GM10266 (cell line): ENCODE measurements at regions not wholly inside any gene's neighbourhood (a gene's known extent, or its start where the extent isn't known, plus 50 kb on each side); places are given as distances from the start of the nearest gene placed in this dataset.

Experiments
- DNase-seq: peaks from one replicate; pipeline ENCODE4 v3.0.0; 2012; ENCODE audit errors: extremely low spot score
- TF ChIP-seq, protein P1 (sequence below): IDR thresholded peaks from 2 replicates; pipeline ENCODE4 v1.5.1; 2012; ENCODE audit warnings: mild to moderate bottlenecking, low read depth; ENCODE audit not compliant: control insufficient read depth, insufficient read depth; ENCODE audit errors: missing control alignments

DNA sequence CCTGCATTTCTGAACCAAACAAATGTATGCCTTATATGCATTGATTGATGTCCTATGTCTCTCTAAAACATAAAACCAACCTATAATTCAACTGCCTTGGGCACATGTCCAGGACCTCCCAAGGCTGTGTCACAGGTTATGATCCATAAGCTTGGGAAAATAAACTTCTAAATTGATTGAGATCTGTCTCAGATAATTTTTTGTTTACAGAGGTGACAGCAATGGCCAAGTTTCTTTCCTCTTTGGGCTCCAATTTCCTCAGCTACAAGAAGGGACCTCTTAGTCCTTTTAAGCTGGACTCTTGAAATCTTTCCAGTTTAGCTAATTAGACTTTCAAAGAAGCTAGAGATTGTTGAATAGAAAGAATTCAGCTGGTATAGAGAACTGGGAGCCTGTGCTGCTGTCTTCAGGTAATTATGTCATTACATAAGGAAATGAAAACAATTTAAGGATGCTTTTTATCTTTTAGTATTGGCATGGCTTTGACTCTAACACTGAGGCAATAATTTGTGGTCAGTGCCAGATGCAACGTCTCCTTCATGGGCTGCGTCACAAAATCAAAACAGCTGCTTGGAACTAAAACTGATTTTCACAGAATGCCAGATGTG is 412.1 kb upstream of the TRIB2 start:
- DNase-seq, result no peak
- TF ChIP-seq, protein P1, sequence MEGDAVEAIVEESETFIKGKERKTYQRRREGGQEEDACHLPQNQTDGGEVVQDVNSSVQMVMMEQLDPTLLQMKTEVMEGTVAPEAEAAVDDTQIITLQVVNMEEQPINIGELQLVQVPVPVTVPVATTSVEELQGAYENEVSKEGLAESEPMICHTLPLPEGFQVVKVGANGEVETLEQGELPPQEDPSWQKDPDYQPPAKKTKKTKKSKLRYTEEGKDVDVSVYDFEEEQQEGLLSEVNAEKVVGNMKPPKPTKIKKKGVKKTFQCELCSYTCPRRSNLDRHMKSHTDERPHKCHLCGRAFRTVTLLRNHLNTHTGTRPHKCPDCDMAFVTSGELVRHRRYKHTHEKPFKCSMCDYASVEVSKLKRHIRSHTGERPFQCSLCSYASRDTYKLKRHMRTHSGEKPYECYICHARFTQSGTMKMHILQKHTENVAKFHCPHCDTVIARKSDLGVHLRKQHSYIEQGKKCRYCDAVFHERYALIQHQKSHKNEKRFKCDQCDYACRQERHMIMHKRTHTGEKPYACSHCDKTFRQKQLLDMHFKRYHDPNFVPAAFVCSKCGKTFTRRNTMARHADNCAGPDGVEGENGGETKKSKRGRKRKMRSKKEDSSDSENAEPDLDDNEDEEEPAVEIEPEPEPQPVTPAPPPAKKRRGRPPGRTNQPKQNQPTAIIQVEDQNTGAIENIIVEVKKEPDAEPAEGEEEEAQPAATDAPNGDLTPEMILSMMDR, result no peak

DNA sequence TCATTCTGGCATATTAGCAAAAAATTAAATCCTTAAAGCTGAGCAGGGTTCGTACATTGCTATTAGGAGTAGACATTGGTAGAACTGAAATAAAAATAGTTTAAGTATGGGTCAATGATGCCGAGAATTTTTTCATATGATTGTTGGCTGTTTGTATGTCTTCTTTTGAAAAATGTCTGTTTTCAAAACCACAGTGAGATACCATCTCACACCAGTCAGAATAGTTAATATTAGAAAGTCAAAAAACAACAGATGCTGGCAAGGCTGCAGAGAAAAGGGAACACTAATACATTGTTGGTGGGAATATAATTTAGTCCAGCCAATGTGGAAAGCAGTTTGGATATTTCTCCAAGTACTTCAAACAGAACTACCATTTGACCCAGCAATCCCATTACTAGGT is 410.8 kb upstream of the TRIB2 start:
- no peak for DNase-seq
- TF ChIP-seq, protein P1, result no peak

DNA sequence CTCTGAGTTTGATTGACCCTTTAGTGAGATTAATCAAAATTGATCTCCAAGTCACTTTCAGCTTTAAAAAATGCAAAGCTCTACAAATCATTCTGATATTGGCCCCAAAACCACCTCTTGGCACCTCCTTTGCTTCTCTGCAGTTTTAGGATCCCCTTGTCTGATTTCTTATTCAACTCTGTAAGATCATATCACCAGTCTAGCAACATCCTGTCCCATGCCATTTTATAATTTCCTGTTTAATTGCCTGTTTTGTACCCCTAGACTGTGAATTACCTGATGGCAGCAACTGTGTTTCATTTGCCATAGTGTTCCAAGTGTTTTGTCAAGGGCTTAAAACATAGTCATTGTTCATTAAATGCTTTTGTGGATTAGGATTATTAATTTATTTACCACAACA is 406.3 kb upstream of the TRIB2 start:
- DNase-seq, result no peak
- TF ChIP-seq, protein P1, result no peak

DNA sequence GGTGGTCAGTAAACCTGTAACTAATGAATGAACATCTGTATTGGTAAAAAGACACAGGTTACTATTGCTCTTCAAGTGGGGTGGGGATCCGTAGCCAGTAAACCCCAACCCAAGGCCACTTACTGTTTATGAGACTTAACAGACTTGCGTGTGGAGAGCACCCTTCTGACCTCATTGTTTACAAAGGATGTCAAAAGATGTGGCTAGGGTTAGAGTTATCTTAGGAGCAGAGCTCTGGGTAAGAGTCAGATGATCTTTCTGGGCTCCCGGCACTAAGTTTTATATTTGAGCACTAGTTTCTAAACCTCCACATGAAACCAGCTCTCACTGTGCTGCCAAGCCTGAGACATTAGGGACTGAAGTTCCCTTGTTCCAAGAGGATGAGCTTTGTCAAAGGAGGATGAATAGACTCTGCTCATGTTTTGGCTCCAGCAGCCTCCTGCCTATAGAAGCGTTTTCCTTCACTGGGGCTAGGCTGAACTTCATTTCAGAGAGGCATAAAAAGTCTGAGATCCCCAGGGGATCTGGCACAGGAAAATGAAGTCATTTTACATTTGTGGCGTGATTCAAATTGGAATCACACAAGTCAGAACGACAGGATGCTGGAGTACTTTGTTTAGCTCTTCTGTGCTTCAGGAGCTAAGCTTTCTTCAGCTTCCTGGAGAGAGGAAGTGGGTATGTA is 403.1 kb upstream of the TRIB2 start:
- TF ChIP-seq, protein P1, result no peak
- DNase-seq, result no peak

DNA sequence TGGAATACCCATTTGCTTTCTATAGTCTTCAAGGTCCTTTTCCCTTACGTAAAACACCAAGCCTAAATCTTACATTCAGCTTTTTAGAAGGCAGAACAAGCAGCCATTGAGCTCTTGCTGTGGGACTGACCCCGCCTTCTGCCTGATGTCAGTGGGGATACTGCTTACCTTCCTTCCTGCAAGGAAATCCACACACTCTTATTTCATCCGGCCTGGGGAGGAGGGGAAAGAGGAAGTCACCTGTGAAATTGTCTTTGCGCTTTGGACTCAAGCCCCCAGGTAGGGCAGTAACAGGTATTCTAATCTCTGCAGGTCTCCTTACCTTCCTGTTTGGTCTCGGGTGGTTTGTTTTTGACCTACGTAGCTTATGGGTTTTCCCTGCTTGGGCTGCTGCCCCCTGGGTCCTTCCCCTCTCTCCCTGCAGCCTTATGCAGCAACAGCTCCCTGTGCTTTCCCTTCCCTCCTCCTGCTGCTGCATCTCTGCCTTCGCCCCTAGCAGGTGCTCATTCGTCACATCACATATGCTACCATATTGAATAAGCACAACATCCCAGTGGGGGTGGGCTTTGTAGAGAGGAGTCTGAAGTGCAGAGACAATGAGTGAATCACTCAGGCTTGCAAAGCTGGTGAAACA is 402.5 kb upstream of the TRIB2 start:
- DNase-seq, result no peak
- TF ChIP-seq, protein P1, result no peak

DNA sequence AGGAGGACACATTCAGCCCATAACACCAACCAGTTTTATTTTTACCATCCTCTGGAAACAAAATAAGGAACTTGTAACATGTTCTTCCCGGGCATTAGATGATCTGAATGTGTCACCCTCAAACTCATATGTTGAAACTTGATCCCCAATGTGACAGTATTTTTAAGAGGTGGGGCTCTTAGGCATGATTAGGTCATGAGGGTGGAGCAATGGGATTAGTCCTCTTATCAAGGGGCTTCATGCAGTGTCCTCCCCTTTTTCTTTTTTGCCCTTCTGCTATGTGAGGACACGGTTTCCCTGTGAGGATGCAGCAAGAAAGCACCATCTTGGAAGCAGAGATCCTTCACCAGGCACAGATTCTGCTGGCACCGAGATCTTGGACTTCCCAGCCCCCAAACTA is 401.5 kb upstream of the TRIB2 start:
- TF ChIP-seq, protein P1, result no peak
- DNase-seq, result no peak

DNA sequence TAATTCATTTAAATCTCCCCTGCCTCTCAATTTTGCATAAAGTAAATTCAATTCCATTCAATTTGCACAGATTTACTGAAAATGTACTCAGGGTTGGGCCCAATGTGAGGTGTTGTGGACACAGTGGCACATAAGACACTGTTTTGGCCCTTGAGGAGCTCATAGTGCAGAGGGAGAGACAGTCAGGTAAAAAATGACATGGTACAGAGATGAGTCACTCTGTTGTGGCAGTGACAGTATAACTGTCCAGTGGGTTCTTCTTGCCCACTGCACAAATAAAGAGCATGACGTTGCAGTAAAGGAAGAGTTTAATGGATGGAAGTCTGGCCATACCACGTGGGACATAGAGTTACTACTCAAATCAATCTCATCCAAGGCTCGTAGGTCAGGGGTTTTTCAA is 400.3 kb upstream of the TRIB2 start:
- DNase-seq, result no peak
- TF ChIP-seq, protein P1, result no peak
